B cell (primary cell): ENCODE measurements at regions not wholly inside any gene's neighbourhood (a gene's known extent, or its start where the extent isn't known, plus 50 kb on each side); places are given as distances from the start of the nearest gene placed in this dataset.
"Not testable (repeated sequence)": the region's sequence is repeated elsewhere in the genome, so short reads cannot be mapped to it uniquely, and the experiment has no call there.

Experiments
- ATAC-seq: fragments of 200-7000 bp; cut with Tn5 transposase; one replicate; pipeline ENCODE4 v1.10.0; 2021; ENCODE audit warnings: low read depth, mild to moderate bottlenecking, moderate number of reproducible peaks, moderate library complexity
- CTCF ChIA-PET: fragments of 350-600 bp; sonication (Branson Sonifier 250); formaldehyde crosslinking; loops from one replicate; lab custom pipeline; 2021; ENCODE audit warnings: antibody characterized with exemption, inconsistent platforms; lab: Charles Lee
- POLR2A ChIA-PET: fragments of 350-600 bp; sonication (Branson Sonifier 250); formaldehyde crosslinking; loops from one replicate; lab custom pipeline; 2021; ENCODE audit warnings: antibody characterized with exemption; lab: Charles Lee
- DNase-seq: peaks from one replicate; pipeline ENCODE4 v3.0.0; 2013
- H2AFZ ChIP-seq: 2 replicates; pipeline ENCODE4 v1.6.1; 2012; ENCODE audit warnings: mild to moderate bottlenecking, low read depth, low read length; ENCODE audit not compliant: insufficient read depth, poor library complexity, severe bottlenecking
- H3K27ac ChIP-seq, 2 donors: 1 replicate in 1 of 2; 2 replicates in 1 of 2; pipeline ENCODE4 v1.5.1; 2012 to 2013; ENCODE audit warnings: low read length in 2 of 2, mild to moderate bottlenecking in 2 of 2, moderate library complexity in 1 of 2
- H3K27me3 ChIP-seq, 4 experiments: fragments of 200-600 bp in 1 of 4; sonication (generic) in 1 of 4; replicated peaks in 1 of 4; 1 replicate in 2 of 4; 2 replicates in 2 of 4; pipeline versions ENCODE4 v1.6.1 to v1.7.0; 2013 to 2016; ENCODE audit warnings: low read length in 3 of 4, mild to moderate bottlenecking in 2 of 4, mixed read lengths in 1 of 4, moderate library complexity in 1 of 4; ENCODE audit not compliant: insufficient read depth in 4 of 4, control insufficient read depth in 3 of 4; ENCODE audit errors: control extremely low read depth in 1 of 4
- H3K36me3 ChIP-seq, 2 experiments: replicated peaks in 1 of 2; 1 replicate in 1 of 2; 2 replicates in 1 of 2; pipeline versions ENCODE4 v1.6.1 to v1.7.1; 2013; ENCODE audit warnings: low read length in 1 of 2; ENCODE audit not compliant: insufficient read depth in 2 of 2, control insufficient read depth in 1 of 2; ENCODE audit errors: control extremely low read depth in 1 of 2, extremely low read depth in 1 of 2
- H3K4me1 ChIP-seq, 2 donors: fragments of 200-600 bp in 1 of 2; sonication (generic) in 1 of 2; 1 replicate in 1 of 2; 2 replicates in 1 of 2; pipeline versions ENCODE4 v1.5.1 to v1.6.1; 2013 to 2017; ENCODE audit warnings: low read length in 2 of 2; ENCODE audit not compliant: control insufficient read depth in 2 of 2, insufficient read depth in 2 of 2
- H3K4me2 ChIP-seq: replicated peaks from 2 replicates; pipeline ENCODE3; 2012; ENCODE audit warnings: mild to moderate bottlenecking, low read depth, low read length; ENCODE audit not compliant: poor library complexity, severe bottlenecking
- H3K4me3 ChIP-seq, 5 experiments: fragments of 200-600 bp in 1 of 5; sonication (generic) in 1 of 5; 1 replicate in 3 of 5; 2 replicates in 2 of 5; pipeline versions ENCODE4 v1.5.1 to v1.7.0; 2011 to 2016; ENCODE audit warnings: low read length in 4 of 5, mild to moderate bottlenecking in 4 of 5, low read depth in 2 of 5, control low read depth in 1 of 5, moderate library complexity in 1 of 5; ENCODE audit not compliant: insufficient read depth in 1 of 5; ENCODE audit errors: control extremely low read depth in 1 of 5, extremely low read depth in 1 of 5
- H3K79me2 ChIP-seq: fragments of 200-600 bp; sonication (generic); one replicate; pipeline ENCODE4 v1.6.0; 2016; ENCODE audit warnings: low read length; ENCODE audit not compliant: control insufficient read depth, insufficient read depth
- H3K9ac ChIP-seq: fragments of 200-600 bp; sonication (generic); 2 replicates; pipeline ENCODE4 v1.6.1; 2017; ENCODE audit warnings: mild to moderate bottlenecking, low read length, moderate library complexity
- H3K9me3 ChIP-seq, 3 donors: one replicate each; pipeline versions ENCODE4 v1.6.1 to v1.7.1; 2013; ENCODE audit warnings: low read length in 2 of 3; ENCODE audit not compliant: control insufficient read depth in 2 of 3, insufficient read depth in 1 of 3; ENCODE audit errors: control extremely low read depth in 1 of 3
- H4K20me1 ChIP-seq: 2 replicates; pipeline ENCODE4 v1.6.0; 2012; ENCODE audit warnings: mild to moderate bottlenecking, low read length; ENCODE audit not compliant: insufficient read depth, control insufficient read depth, poor library complexity, severe bottlenecking
- H3K27ac Mint-ChIP-seq: one replicate; pipeline ENCODE4 v1.8.0; 2021; ENCODE audit warnings: mixed read lengths
- H3K27me3 Mint-ChIP-seq: one replicate; pipeline ENCODE4 v1.8.0; 2021; ENCODE audit warnings: mixed read lengths
- H3K4me1 Mint-ChIP-seq: one replicate; pipeline ENCODE4 v1.8.0; 2021; ENCODE audit warnings: mixed read lengths
- H3K4me3 Mint-ChIP-seq: one replicate; pipeline ENCODE4 v1.8.0; 2021; ENCODE audit warnings: mixed read lengths
- H3K9me3 Mint-ChIP-seq: one replicate; pipeline ENCODE4 v1.8.0; 2022; ENCODE audit warnings: mixed read lengths; ENCODE audit not compliant: insufficient read depth
- CTCF ChIP-seq: fragments of 200-600 bp; IDR thresholded peaks from one replicate; pipeline ENCODE4 v1.8.0; 2022; ENCODE audit warnings: antibody characterized with exemption, mild to moderate bottlenecking
- EZH2 ChIP-seq: IDR thresholded peaks from 2 replicates; pipeline ENCODE4 v1.6.1; 2012; ENCODE audit warnings: borderline replicate concordance, low read depth, mild to moderate bottlenecking, moderate library complexity, low read length; ENCODE audit not compliant: insufficient read depth, poor library complexity, severe bottlenecking
- WGBS: methylation state at CpG from one replicate; pipeline ENCODE4 v1.1.5; 2013; ENCODE audit warnings: missing lambda C conversion rate; ENCODE audit not compliant: insufficient coverage; 5-methylcytosine and 5-hydroxymethylcytosine counted together
- intact Hi-C: fragments of 100-400 bp; cut with micrococcal nuclease; formaldehyde crosslinking; loops from one replicate; pipeline ENCODE4 v1.10.0; 2022

- POLR2A ChIA-PET: no interaction called here
Observed at GRCh38 chr10:35274498-35275060, 61.7 kb upstream of the CCNY start.

GRCh38 chr10:35276889-35277288, 59.4 kb upstream of the CCNY start:
- POLR2A ChIA-PET: no interaction called here
- Mint-ChIP-seq H3K4me3 (no peak overlapping the region), H3K4me1 (no peaks in the 10 kb centered on the region), H3K27me3 (peaks cover 4% of the 10 kb centered on the region), H3K27ac (no peak overlapping the region), H3K9me3 (no peaks in the 10 kb centered on the region)
- Histone ChIP-seq H3K9ac (no peak overlapping the region), H3K4me2 (no peak overlapping the region), H4K20me1 (no peaks in the 10 kb centered on the region), H3K4me1 (no peaks in the 10 kb centered on the region), H2AFZ (no peak overlapping the region), H3K9me3 (peaks cover 0 to 18% (median 7%) of the 10 kb centered on the region in 3 donors), H3K79me2 (no peaks in the 10 kb centered on the region), H3K27me3 (peaks cover 0 to 3% (median 0%) of the 10 kb centered on the region in 4 experiments), H3K27ac (no peak overlapping the region), H3K4me3 (no peak overlapping the region), H3K36me3 (no peaks in the 10 kb centered on the region)
- no peak for ATAC-seq
- CTCF ChIA-PET: interaction anchor here (0.6 kb wide), 1 partner anchor 151 kb away, joined by 3 read pairs; no protein-coding TSS in a partner anchor
- intact Hi-C loops: no loop called here
- WGBS: no CpG with 5 or more reads among the region's 1 CpG
- no peak for DNase-seq
- TF ChIP-seq CTCF (no peak), EZH2 (no peak)

More at GRCh38 chr10:35274498-35275060, 61.7 kb upstream of the CCNY start:
- no peak overlapping the region for H3K9ac ChIP-seq
- H3K27ac ChIP-seq: no peak overlapping the region
- no peak overlapping the region for H3K4me3 ChIP-seq
- H3K27me3 ChIP-seq: peaks cover 0 to 3% (median 0%) of the 10 kb centered on the region in 4 experiments
- no peak overlapping the region for H2AFZ ChIP-seq
- no peak overlapping the region for H3K4me2 ChIP-seq
- H4K20me1 ChIP-seq: no peaks in the 10 kb centered on the region
- Mint-ChIP-seq H3K27me3 (no peaks in the 10 kb centered on the region), H3K27ac (no peak overlapping the region), H3K9me3 (no peaks in the 10 kb centered on the region), H3K4me1 (peaks cover 3% of the 10 kb centered on the region), H3K4me3 (no peak overlapping the region)
- no peaks in the 10 kb centered on the region for H3K36me3 ChIP-seq
- intact Hi-C loops: no loop called here
- no peaks in the 10 kb centered on the region for H3K79me2 ChIP-seq
- TF ChIP-seq EZH2 (no peak), CTCF (no peak)
- peaks cover 0 to 18% (median 7%) of the 10 kb centered on the region in 3 donors for H3K9me3 ChIP-seq
- DNase-seq (no peak), ATAC-seq (no peak)
- CTCF ChIA-PET: no interaction called here
- 92% methylated on average over 7 of the region's 9 CpGs for whole genome bisulfite sequencing
- H3K4me1 ChIP-seq: no peaks in the 10 kb centered on the region

- H3K4me3 Mint-ChIP-seq, H3K4me2 ChIP-seq, intact Hi-C loops, ATAC-seq, H2AFZ ChIP-seq, H3K4me3 ChIP-seq, H3K9me3 ChIP-seq, H3K27me3 ChIP-seq, H3K27ac Mint-ChIP-seq, H3K4me1 ChIP-seq, H3K36me3 ChIP-seq, POLR2A ChIA-PET, H3K79me2 ChIP-seq, H3K9ac ChIP-seq, H4K20me1 ChIP-seq, H3K4me1 Mint-ChIP-seq, CTCF ChIA-PET, H3K27me3 Mint-ChIP-seq, H3K27ac ChIP-seq, H3K9me3 Mint-ChIP-seq, DNase-seq: not testable (repeated sequence)
Observed at GRCh38 chr10:35280246-35280645, 56.1 kb upstream of the CCNY start.
